HG03097 (cell line): ENCODE measurements at regions not wholly inside any gene's neighbourhood (a gene's known extent, or its start where the extent isn't known, plus 50 kb on each side); places are given as distances from the start of the nearest gene placed in this dataset.

Source experiments
- ATAC-seq: cut with Tn5 transposase; IDR thresholded peaks from one replicate; pipeline ENCODE4 v1.9.1; 2021; ENCODE audit not compliant: unreplicated experiment, low FRiP score

DNA sequence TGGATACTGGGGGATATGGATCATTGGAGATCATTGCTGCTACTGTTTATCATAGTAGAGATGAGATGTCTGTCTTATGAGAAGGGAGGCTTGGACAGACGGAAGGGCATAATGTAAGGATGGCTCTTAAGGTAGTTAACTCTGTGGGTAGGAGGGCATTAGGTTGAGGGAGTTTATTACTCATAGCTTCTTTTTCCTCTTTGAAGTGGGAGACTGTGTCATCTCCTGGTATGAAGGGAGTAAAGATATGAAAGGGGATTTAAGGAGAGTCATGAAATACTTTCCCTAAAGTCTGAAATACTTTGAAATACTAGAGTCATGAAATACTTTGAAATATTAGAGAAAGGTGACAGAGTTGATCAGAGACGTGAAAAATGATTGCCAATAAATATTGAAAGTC lies 255.5 kb upstream of the PITX2 start:
- no peak for ATAC-seq

GRCh38 chr4:110878956-110879355 lies 256.1 kb upstream of the PITX2 start:
- no peak for ATAC-seq

GRCh38 chr4:110886270-110886669 lies 263.4 kb upstream of the PITX2 start:
- ATAC-seq: no peak

- ATAC-seq: no peak
These were observed 264.0 kb upstream of the PITX2 start for GRCh38 chr4:110886856-110887255.

DNA sequence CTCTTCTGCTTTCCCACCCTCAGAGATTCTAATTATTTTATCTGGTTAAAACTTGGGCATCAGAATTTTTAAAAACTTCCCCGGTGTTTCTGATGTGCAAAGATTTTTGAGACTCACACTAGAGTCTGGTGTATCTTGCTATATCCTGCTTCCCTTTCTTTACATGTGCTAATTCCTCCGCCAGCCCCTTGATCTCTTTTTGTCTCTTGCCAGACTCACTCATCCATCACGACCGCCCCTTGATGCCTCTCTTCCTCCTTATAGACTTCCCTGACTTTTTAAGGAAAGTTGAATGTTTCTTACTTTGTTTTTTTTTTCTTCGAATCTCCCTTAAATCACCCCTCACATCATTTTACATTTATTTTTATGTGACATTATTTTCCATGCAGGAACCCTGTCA lies 274.9 kb upstream of the PITX2 start:
- ATAC-seq: no peak

- peak; percentile 86 for ATAC-seq
These were observed 275.4 kb upstream of the PITX2 start for GRCh38 chr4:110898290-110898689.

GRCh38 chr4:110900213-110900769 lies 277.4 kb upstream of the PITX2 start:
- no peak for ATAC-seq

DNA sequence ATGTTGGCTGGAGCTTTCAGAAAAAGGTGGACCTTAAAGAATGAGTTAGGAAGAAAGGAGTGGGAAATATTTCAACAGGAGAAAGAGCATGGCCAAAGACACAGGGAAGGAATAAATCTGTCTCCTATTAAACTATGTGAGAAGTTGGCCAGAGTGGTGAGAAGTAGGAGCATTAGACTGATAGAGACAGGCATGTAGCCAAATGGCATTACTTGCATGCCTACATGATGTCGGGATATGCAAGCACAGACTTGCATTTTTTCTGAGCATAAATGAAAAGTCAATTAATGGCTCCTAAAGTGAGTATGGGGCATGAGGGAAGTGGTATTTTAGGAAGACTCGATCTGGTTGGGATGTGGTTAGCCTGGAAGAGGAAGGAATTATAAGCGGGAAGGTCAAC lies 279.6 kb upstream of the PITX2 start:
- ATAC-seq: no peak

GRCh38 chr4:110904435-110905065 lies 281.7 kb upstream of the PITX2 start:
- no peak for ATAC-seq

- ATAC-seq: no peak
These were observed 282.5 kb upstream of the PITX2 start for GRCh38 chr4:110905367-110905766.

DNA sequence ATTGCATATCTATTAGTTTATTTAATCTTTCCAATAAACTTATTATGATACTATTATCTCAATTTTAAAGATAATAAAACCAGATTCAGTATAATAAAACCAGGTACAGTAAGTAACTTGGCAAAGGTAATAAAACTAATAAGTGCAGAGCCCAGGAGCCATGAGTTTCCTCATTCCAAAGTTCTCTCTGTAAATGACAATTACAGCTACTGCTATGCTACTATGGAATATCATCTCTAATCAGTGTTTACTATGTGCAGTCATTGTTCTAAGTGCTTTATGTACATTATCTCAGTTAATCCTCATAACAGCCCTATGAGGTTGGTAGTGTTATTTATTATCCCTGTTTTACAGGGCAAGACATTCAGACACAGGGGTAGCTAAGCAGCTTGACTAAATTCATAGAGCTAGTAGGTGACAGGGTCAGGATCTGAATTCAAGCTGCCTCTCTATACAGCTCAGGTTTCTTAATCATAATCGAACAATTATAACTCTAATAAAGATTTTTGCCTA lies 285.0 kb upstream of the PITX2 start:
- no peak for ATAC-seq

DNA sequence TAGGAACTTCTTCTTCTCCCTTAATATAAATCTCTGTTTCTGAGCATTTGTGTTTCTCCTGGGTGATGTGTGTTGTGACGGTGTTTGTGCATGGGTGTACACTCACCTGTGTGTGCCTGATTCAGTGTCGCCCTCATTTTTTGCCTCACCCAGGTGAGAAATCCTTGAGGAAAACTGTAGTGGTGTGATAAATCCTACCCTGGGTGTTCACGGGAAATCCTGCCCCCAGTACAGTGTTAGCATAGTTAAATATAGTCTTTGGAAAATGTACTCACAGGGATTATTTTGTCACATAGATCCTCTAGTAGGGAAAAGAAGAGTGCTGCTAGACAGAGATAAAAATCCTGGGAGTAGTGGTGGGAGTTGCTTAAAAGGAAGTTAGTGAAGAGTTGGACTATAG lies 291.9 kb upstream of the PITX2 start:
- no peak for ATAC-seq

DNA sequence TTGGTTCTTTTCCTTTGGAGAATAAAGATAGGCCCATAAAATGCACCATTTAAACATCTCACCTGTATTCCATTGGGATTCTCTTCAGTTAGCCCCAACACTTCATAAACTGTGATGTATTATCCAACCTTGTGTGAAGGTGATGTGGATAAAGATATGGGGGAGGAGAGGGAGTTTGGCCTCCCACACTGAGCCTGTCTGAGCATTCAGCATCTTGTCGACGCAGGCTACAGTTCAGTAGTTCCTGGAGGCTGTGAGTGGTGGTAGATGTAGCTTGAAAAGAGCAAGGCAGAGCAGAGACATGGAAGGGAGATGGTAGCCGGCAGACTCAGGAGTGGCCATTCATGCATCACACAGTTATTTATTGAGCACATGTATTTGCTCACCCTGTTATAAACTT lies 292.4 kb upstream of the PITX2 start:
- no peak for ATAC-seq

DNA sequence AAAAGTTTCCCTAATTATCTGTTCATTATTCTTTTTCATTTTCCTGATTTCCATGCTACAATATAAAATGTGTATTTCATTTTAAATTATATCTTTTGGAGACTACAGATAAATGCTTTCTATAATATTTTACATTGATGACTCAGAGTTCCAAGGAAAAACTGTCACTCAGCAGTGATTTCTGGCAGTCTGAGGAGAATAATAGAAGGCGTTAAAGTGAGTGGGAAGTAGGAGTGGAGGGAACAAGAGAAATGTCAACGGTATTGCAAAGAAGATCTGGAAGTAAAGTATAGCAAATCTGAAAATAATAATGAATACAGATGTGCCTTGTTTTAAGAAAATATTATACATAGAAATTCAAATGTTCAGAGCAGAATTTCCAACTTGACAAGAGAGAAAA lies 293.6 kb upstream of the PITX2 start:
- ATAC-seq: no peak

DNA sequence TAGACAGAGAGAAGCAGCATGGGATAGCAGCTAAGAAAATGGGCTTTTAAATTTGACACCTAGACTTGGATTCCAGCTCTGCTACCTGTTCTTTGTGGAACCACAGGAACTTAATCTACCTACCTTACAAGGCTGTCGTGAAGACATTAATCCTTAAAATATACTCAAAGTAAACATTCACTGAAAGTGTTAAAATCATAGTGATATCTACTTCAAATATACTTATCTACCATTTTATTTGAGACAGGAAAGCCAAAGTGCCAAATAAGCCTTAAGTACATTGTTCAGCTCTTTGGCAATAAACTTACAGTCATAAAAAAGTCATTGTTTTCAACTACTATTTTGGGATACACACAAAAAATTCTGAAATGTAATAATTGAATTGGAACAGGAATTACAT lies 295.0 kb upstream of the PITX2 start:
- no peak for ATAC-seq

GRCh38 chr4:110920990-110921389 lies 298.1 kb upstream of the PITX2 start:
- ATAC-seq: no peak

- no peak for ATAC-seq
These were observed 301.9 kb upstream of the PITX2 start for GRCh38 chr4:110924761-110925160.

DNA sequence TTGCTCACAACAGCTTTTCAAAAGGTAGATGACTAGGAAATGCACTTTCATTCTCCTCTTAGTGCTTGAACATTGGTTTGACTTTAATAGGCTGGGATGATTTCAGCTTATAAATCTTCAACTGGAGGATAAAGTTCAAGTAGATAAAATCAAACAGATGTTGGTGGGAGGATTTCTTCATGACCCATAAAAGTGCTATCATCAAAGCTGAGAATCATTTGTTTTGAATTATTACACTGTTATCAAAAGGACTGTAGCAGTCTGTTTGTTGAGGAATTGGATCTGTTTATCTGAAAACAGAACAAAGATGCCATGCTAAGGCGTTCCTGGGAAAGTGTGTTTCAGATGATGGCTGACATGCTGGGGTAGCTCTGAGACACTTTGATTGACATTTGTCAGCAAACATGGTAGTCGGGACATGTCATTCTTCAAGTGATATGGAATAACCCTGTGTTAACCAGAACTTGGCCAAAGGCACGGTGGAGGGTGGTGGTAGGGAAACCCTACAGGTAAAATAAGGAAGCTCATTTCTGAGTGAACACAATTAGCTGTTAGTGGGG lies 304.0 kb upstream of the PITX2 start:
- no peak for ATAC-seq

DNA sequence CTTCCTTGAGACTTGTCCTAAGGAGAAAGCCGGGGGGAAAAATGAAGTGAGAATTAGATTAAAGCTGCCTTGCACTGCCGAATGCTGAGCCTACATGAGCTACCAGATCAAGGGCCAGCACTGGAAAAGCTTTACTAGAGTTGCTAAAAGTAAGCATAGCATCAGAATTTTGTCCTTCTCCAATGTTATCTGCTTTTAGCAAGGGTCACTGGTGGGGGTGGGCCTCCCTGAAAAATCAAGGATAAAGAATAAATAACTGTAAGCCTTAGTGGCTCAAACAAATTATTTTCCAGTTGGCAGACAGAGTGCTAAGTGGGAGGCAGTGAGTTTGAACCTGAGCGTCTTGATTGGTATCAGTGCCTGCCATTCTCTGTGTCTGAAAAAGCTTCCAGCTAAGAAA lies 310.5 kb upstream of the PITX2 start:
- ATAC-seq: no peak

DNA sequence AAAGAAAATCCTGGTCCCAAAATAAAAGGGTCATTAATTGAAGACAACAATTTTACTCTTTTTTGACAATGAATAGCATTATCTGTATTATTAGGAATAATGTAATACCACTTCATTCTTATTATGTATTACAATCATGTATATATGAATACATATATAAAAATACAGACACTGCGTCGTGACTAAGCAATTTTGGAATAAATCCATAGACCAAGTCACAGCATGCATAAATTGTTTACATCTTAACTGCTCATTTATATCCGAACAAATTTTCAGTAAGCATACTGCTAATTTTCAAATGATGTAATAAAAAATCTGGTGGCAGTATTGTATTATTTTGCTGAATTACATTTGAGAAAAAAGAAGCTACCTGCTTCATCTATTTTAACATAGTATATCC lies 321.6 kb upstream of the PITX2 start:
- ATAC-seq: no peak

GRCh38 chr4:110945600-110945999 lies 322.7 kb upstream of the PITX2 start:
- ATAC-seq: no peak

- ATAC-seq: no peak
These were observed 326.7 kb upstream of the PITX2 start for GRCh38 chr4:110949542-110949941.
